A549 (cell line): ENCODE measurements at regions not wholly inside any gene's neighbourhood (a gene's known extent, or its start where the extent isn't known, plus 50 kb on each side); places are given as distances from the start of the nearest gene placed in this dataset.

Experiments used
- ATAC-seq, 2 experiments: fragments of 200-7000 bp in 1 of 2; fragments of >200 bp in 1 of 2; cut with Nextera tagmentation in 1 of 2; cut with Tn5 transposase in 1 of 2; 3 replicates each; pipeline versions ENCODE4 v1.8.0 to v1.9.1; 2018 to 2020; ENCODE audit warnings: mild to moderate bottlenecking in 1 of 2, moderate library complexity in 1 of 2
- CTCF ChIA-PET: fragments of 300-600 bp; sonication (Branson Sonifier 250); formaldehyde crosslinking; extraction: SDS; loops from one replicate; lab custom pipeline; 2021; ENCODE audit warnings: antibody characterized with exemption, inconsistent platforms; lab: Yijun Ruan, JAX
- POLR2A ChIA-PET: fragments of 350-600 bp; formaldehyde crosslinking; extraction: SDS; loops from one replicate; lab custom pipeline; 2021; ENCODE audit warnings: antibody characterized with exemption, inconsistent platforms; lab: Yijun Ruan, JAX
- DNase-seq, 2 experiments: peaks; one replicate each; pipeline versions ENCODE4 v3.0.0 to v3.0.0-alpha.2; 2011 to 2016; ENCODE audit warnings: low read depth in 1 of 2, low spot score in 1 of 2
- FAIRE-seq: peaks from 2 replicates; lab custom pipeline; 2011; peaks lifted over from hg19 to GRCh38; lab: Jason Lieb, UNC
- H3K27ac ChIP-seq, 2 experiments: fragments of >200 bp; sonication (Bioruptor Twin); formaldehyde crosslinking; 3 replicates each; pipeline ENCODE4 v1.5.1; 2016 to 2017
- H3K4me1 ChIP-seq: fragments of >200 bp; sonication (Bioruptor Twin); formaldehyde crosslinking; 3 replicates; pipeline ENCODE4 v1.6.1; 2016
- H3K4me2 ChIP-seq: fragments of >200 bp; sonication (Bioruptor Twin); formaldehyde crosslinking; 3 replicates; pipeline ENCODE4 v1.6.1; 2016
- H3K4me3 ChIP-seq: fragments of >200 bp; sonication (Bioruptor Twin); formaldehyde crosslinking; 3 replicates; pipeline ENCODE4 v1.5.1; 2016
- H3K9me3 ChIP-seq: fragments of >200 bp; sonication (Bioruptor Twin); formaldehyde crosslinking; 3 replicates; pipeline ENCODE4 v1.6.1; 2016
- BHLHE40 ChIP-seq: IDR thresholded peaks from 2 replicates; pipeline ENCODE4 v1.6.1; 2012; ENCODE audit warnings: low read depth, low read length, inconsistent platforms
- CBX2 ChIP-seq: fragments of 200-600 bp; sonication (generic); IDR thresholded peaks from 2 replicates; pipeline ENCODE4 v1.6.1; 2016; ENCODE audit warnings: low read depth, mild to moderate bottlenecking, borderline replicate concordance
- CBX8 ChIP-seq: fragments of 200-600 bp; sonication (generic); IDR thresholded peaks from 2 replicates; pipeline ENCODE4 v1.6.1; 2016
- CEBPB ChIP-seq, 2 experiments: fragments of >200 bp in 1 of 2; sonication (Bioruptor Twin) in 1 of 2; formaldehyde crosslinking in 1 of 2; IDR thresholded peaks; 2 replicates each; pipeline ENCODE4 v1.6.1; 2012 to 2016
- CHD2 ChIP-seq: fragments of 150-350 bp; IDR thresholded peaks from 2 replicates; pipeline ENCODE4 v1.6.1; 2014; ENCODE audit warnings: low read length; ENCODE audit not compliant: partially characterized antibody
- EHF ChIP-seq: fragments of 250-450 bp; sonication (Bioruptor Pico); IDR thresholded peaks from 2 replicates; pipeline ENCODE4 v1.5.0; 2020; ENCODE audit warnings: mild to moderate bottlenecking
- ESRRA ChIP-seq: fragments of 150-350 bp; IDR thresholded peaks from 2 replicates; pipeline ENCODE4 v1.6.1; 2014; ENCODE audit warnings: mild to moderate bottlenecking, low read length, borderline replicate concordance
- FOSL2 ChIP-seq, 2 experiments: fragments of 450-650 bp in 1 of 2; fragments of >200 bp in 1 of 2; sonication (Bioruptor Twin) in 1 of 2; formaldehyde crosslinking; IDR thresholded peaks; 2 replicates each; pipeline versions ENCODE4 v1.5.0 to v1.6.1; 2016 to 2020; ENCODE audit warnings: mild to moderate bottlenecking in 1 of 2, moderate library complexity in 1 of 2
- KDM1A ChIP-seq: fragments of 200-600 bp; sonication (generic); IDR thresholded peaks from 2 replicates; pipeline ENCODE4 v1.6.1; 2016; ENCODE audit warnings: low read depth, mild to moderate bottlenecking
- KDM5A ChIP-seq: fragments of 200-600 bp; sonication (generic); IDR thresholded peaks from 2 replicates; pipeline ENCODE4 v1.6.1; 2016; ENCODE audit warnings: antibody characterized with exemption, mild to moderate bottlenecking
- MAFK ChIP-seq: fragments of 450-650 bp; IDR thresholded peaks from 2 replicates; pipeline ENCODE4 v1.6.1; 2014; ENCODE audit not compliant: partially characterized antibody
- MYC ChIP-seq: IDR thresholded peaks from 2 replicates; pipeline ENCODE4 v1.6.1; 2012; ENCODE audit warnings: mild to moderate bottlenecking, inconsistent platforms, low read length, improper control_type of control experiment, borderline replicate concordance
- NFE2L2 ChIP-seq: fragments of 150-350 bp; conservative IDR thresholded peaks from 2 replicates; pipeline ENCODE4 v1.6.1; 2014; ENCODE audit warnings: low read length
- NPAS2 ChIP-seq: fragments of 250-450 bp; sonication (Bioruptor Pico); IDR thresholded peaks from 2 replicates; pipeline ENCODE4 v1.8.0; 2022; ENCODE audit warnings: mild to moderate bottlenecking, moderate library complexity, borderline replicate concordance
- POLR2AphosphoS2 ChIP-seq: conservative IDR thresholded peaks from 2 replicates; pipeline ENCODE4 v1.6.1; 2012; ENCODE audit warnings: low read length, improper control_type of control experiment, inconsistent platforms
- RAD21 ChIP-seq, 2 experiments: fragments of >200 bp in 1 of 2; sonication (Bioruptor Twin) in 1 of 2; formaldehyde crosslinking in 1 of 2; IDR thresholded peaks in 1 of 2; conservative IDR thresholded peaks in 1 of 2; 2 replicates in 1 of 2; 3 replicates in 1 of 2; pipeline ENCODE4 v1.6.1; 2012 to 2018; ENCODE audit warnings: inconsistent platforms in 1 of 2
- RCOR1 ChIP-seq: fragments of 150-350 bp; IDR thresholded peaks from 2 replicates; pipeline ENCODE4 v1.6.1; 2014; ENCODE audit warnings: antibody characterized with exemption, low read length, low read depth
- RFX5 ChIP-seq: fragments of 450-650 bp; IDR thresholded peaks from 2 replicates; pipeline ENCODE4 v1.7.1; 2014; ENCODE audit warnings: antibody characterized with exemption, mild to moderate bottlenecking, moderate library complexity
- TFCP2L1 ChIP-seq: fragments of 250-450 bp; sonication (Bioruptor Pico); IDR thresholded peaks from 2 replicates; pipeline ENCODE4 v1.5.0; 2021; ENCODE audit warnings: mild to moderate bottlenecking
- ZC3H11A ChIP-seq: fragments of 450-650 bp; IDR thresholded peaks from 2 replicates; pipeline ENCODE4 v1.6.1; 2014; ENCODE audit warnings: antibody characterized with exemption, mild to moderate bottlenecking
- WGBS: methylation state at CpG from one replicate; pipeline ENCODE4 v1.1.6; 2017; ENCODE audit errors: missing lambda C conversion rate; 5-methylcytosine and 5-hydroxymethylcytosine counted together
- TF ChIP-seq, protein P1 (sequence below): fragments of >200 bp; sonication (Bioruptor Twin); formaldehyde crosslinking; IDR thresholded peaks from 2 replicates; pipeline ENCODE4 v1.6.1; 2016
- TF ChIP-seq, protein P2 (sequence below): fragments of 200-600 bp; sonication (generic); IDR thresholded peaks from 2 replicates; pipeline ENCODE4 v1.6.1; 2016; ENCODE audit warnings: antibody characterized with exemption, mild to moderate bottlenecking, moderate library complexity
- TF ChIP-seq, protein P3 (sequence below): IDR thresholded peaks from 2 replicates; pipeline ENCODE4 v1.6.1; 2012

DNA sequence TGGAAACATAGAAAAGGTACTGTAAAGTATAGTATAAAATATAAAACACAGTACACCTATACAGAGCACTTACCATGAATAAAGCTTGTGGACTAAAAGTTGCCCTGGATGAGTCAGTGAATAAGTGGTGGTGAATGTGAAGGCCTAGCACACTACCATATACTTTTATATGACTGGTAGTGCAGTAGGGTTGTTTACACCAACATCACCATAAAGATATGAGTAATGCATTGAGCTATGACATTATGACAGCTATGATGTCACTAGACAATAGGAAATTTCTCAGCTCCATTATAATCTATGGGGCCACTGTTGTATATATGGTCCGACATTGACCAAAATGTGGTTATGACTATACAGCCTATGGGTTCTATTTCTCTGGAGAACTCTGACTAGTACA, 291.8 kb upstream of the ACTBL2 start:
- H3K4me1 ChIP-seq, result peaks cover 42% of the 10 kb centered on the region
- FAIRE-seq (no peak), ATAC-seq (no peak), DNase-seq (no peak)
- H3K4me2 ChIP-seq, result no peak overlapping the region
- H3K27ac ChIP-seq, result peak overlapping the region in 1 of 2 experiments; percentile 7; a peak in 1 of 6 replicates
- H3K4me3 ChIP-seq, result no peak overlapping the region
- 89% methylated on average over 1 of the region's 1 CpG for WGBS
- ChIA-PET CTCF (interaction anchor here (0.5 to 11.0 kb wide), 7 partner anchors 113 to 688 kb away, joined by 3 to 149 read pairs (median 7); partner anchors contain the start of gene PLK2), POLR2A (no interaction called here)
- no peaks in the 10 kb centered on the region for H3K9me3 ChIP-seq
- TF ChIP-seq FOSL2 (IDR thresholded peaks at IDR 0.05), result no peak
- peak; percentile 8; the same call in 1 of the 2 replicates for TF ChIP-seq FOSL2 (CRISPR knock-in tag; IDR thresholded peaks at IDR 0.05)
- TF ChIP-seq TFCP2L1 (CRISPR knock-in tag), result no peak
- no peak for TF ChIP-seq KDM1A
- no peak for TF ChIP-seq EHF (CRISPR knock-in tag)
- TF ChIP-seq NFE2L2, result no peak
- TF ChIP-seq, all 56 proteins: peak for 1

DNA sequence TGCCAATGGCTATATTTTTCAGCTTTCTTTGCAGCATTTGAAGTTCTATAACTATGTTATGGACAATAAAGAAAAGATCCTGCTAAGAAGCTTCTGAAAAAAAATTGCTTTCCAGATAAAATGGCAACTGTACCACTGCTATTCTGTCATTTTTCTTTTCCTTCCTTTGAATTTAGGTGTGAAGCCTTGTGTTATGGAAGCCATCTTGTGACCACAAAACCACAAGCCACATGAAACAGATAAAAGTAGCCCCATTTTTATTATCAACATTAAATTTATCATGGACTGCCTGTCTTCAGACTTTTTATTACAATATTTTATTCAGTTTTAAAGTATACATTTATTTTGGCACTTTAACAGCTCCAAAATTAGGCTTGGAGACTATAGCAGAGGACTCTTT, 289.9 kb upstream of the ACTBL2 start:
- FAIRE-seq, result no peak
- Histone ChIP-seq H3K4me1 (peaks cover 25% of the 10 kb centered on the region), H3K27ac (no peak overlapping the region), H3K4me2 (no peak overlapping the region), H3K4me3 (no peak overlapping the region), H3K9me3 (no peaks in the 10 kb centered on the region)
- no peak for DNase-seq
- no peak for TF ChIP-seq MAFK
- TF ChIP-seq RCOR1, result no peak
- TF ChIP-seq RAD21 (conservative IDR thresholded peaks at IDR 0.05 in 1 of 2, IDR thresholded peaks at IDR 0.05 in 1 of 2), result no peak
- no peak for TF ChIP-seq KDM1A
- TF ChIP-seq ZC3H11A, result no peak
- no peak for TF ChIP-seq KDM5A
- TF ChIP-seq BHLHE40, result no peak
- TF ChIP-seq TFCP2L1 (CRISPR knock-in tag), result no peak
- TF ChIP-seq, protein P1, sequence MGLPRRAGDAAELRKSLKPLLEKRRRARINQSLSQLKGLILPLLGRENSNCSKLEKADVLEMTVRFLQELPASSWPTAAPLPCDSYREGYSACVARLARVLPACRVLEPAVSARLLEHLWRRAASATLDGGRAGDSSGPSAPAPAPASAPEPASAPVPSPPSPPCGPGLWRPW, result no peak
- TF ChIP-seq CEBPB (IDR thresholded peaks at IDR 0.05), result no peak
- no peak for TF ChIP-seq POLR2AphosphoS2
- no peak for TF ChIP-seq CHD2
- TF ChIP-seq, protein P2, sequence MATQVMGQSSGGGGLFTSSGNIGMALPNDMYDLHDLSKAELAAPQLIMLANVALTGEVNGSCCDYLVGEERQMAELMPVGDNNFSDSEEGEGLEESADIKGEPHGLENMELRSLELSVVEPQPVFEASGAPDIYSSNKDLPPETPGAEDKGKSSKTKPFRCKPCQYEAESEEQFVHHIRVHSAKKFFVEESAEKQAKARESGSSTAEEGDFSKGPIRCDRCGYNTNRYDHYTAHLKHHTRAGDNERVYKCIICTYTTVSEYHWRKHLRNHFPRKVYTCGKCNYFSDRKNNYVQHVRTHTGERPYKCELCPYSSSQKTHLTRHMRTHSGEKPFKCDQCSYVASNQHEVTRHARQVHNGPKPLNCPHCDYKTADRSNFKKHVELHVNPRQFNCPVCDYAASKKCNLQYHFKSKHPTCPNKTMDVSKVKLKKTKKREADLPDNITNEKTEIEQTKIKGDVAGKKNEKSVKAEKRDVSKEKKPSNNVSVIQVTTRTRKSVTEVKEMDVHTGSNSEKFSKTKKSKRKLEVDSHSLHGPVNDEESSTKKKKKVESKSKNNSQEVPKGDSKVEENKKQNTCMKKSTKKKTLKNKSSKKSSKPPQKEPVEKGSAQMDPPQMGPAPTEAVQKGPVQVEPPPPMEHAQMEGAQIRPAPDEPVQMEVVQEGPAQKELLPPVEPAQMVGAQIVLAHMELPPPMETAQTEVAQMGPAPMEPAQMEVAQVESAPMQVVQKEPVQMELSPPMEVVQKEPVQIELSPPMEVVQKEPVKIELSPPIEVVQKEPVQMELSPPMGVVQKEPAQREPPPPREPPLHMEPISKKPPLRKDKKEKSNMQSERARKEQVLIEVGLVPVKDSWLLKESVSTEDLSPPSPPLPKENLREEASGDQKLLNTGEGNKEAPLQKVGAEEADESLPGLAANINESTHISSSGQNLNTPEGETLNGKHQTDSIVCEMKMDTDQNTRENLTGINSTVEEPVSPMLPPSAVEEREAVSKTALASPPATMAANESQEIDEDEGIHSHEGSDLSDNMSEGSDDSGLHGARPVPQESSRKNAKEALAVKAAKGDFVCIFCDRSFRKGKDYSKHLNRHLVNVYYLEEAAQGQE, result no peak
- TF ChIP-seq CBX2, result no peak
- TF ChIP-seq NPAS2, result no peak
- TF ChIP-seq, protein P3, sequence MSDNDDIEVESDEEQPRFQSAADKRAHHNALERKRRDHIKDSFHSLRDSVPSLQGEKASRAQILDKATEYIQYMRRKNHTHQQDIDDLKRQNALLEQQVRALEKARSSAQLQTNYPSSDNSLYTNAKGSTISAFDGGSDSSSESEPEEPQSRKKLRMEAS, result no peak
- TF ChIP-seq MYC, result no peak
- no peak for TF ChIP-seq RFX5
- POLR2A ChIA-PET, result no interaction called here
- CTCF ChIA-PET, result interaction anchor here (4.6 to 11.0 kb wide), 3 partner anchors 274 to 690 kb away, joined by 21 to 149 read pairs (median 119); partner anchors contain the start of gene PLK2
- ATAC-seq, result no peak

DNA sequence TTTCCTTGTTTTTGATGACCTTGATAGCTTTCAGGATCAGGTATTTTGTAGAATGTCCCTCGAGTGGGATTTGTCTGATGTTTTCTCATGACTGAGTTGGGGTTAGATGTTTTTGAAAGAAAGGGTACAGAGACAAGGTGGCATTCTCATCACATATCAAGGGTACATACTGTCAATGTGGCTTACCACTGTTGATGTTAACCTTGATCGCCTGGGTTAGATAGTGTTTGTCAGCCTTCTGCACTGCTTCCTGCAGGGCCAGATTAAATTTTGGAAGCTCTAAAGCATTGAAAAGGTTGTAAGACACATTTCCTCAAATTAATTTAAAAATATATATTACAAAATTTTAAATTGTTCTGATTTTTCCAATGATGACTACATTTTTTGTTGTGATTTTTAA, 287.4 kb upstream of the ACTBL2 start:
- DNase-seq, result no peak
- CTCF ChIA-PET, result interaction anchor here (1.2 to 1.6 kb wide), 3 partner anchors 9 to 471 kb away, joined by 3 to 4 read pairs (median 3); no protein-coding TSS in a partner anchor
- no peak overlapping the region for H3K4me3 ChIP-seq
- no peak overlapping the region for H3K27ac ChIP-seq
- POLR2A ChIA-PET, result no interaction called here
- 61% methylated on average over 2 of the region's 2 CpGs for WGBS
- H3K4me1 ChIP-seq, result no peaks in the 10 kb centered on the region; the same call in 1 of the 3 replicates
- no peak for TF ChIP-seq CBX8
- no peak for TF ChIP-seq ESRRA
- no peak for TF ChIP-seq ZC3H11A
- TF ChIP-seq FOSL2 (IDR thresholded peaks at IDR 0.05), result no peak
- TF ChIP-seq FOSL2 (CRISPR knock-in tag; IDR thresholded peaks at IDR 0.05), result no peak
- no peak for TF ChIP-seq MAFK
- no peak for TF ChIP-seq NPAS2
- H3K4me2 ChIP-seq, result no peak overlapping the region
- no peak for FAIRE-seq
- H3K9me3 ChIP-seq, result no peaks in the 10 kb centered on the region
- no peak for ATAC-seq
